ENCODE measurements at regions not wholly inside any gene's neighbourhood (a gene's known extent, or its start where the extent isn't known, plus 50 kb on each side); places are given as distances from the start of the nearest gene placed in this dataset.
"Not testable (repeated sequence)": the region's sequence is repeated elsewhere in the genome, so short reads cannot be mapped to it uniquely, and the experiment has no call there.

- no peak overlapping the region for H3K4me3 ChIP-seq (ENCODE audit: low read depth, low read length)
- POLR2A ChIA-PET = interaction anchor here (1.2 kb wide), 1 partner anchor 1173 kb away, joined by 3 read pairs; no protein-coding TSS in a partner anchor
- DNase-seq (ENCODE audit: low read depth, low spot score) = no peak
- CTCF ChIA-PET = interaction anchor here (0.9 kb wide), 1 partner anchor 68 kb away, joined by 3 read pairs; no protein-coding TSS in a partner anchor
- TF ChIP-seq, protein P1, sequence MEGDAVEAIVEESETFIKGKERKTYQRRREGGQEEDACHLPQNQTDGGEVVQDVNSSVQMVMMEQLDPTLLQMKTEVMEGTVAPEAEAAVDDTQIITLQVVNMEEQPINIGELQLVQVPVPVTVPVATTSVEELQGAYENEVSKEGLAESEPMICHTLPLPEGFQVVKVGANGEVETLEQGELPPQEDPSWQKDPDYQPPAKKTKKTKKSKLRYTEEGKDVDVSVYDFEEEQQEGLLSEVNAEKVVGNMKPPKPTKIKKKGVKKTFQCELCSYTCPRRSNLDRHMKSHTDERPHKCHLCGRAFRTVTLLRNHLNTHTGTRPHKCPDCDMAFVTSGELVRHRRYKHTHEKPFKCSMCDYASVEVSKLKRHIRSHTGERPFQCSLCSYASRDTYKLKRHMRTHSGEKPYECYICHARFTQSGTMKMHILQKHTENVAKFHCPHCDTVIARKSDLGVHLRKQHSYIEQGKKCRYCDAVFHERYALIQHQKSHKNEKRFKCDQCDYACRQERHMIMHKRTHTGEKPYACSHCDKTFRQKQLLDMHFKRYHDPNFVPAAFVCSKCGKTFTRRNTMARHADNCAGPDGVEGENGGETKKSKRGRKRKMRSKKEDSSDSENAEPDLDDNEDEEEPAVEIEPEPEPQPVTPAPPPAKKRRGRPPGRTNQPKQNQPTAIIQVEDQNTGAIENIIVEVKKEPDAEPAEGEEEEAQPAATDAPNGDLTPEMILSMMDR (IDR thresholded peaks at IDR 0.05; ENCODE audit: insufficient read depth, low read length, missing control alignments) = no peak
These were observed 120.9 kb upstream of the HS3ST2 start for GRCh38 chr16:22692916-22693637.

- POLR2A ChIA-PET = interaction anchor here (1.2 kb wide), 1 partner anchor 1173 kb away, joined by 3 read pairs; no protein-coding TSS in a partner anchor
- no peak overlapping the region for H3K4me3 ChIP-seq (ENCODE audit: low read depth, low read length)
- TF ChIP-seq, protein P1 (IDR thresholded peaks at IDR 0.05; ENCODE audit: insufficient read depth, low read length, missing control alignments) = no peak
- CTCF ChIA-PET = interaction anchor here (0.9 kb wide), 1 partner anchor 67 kb away, joined by 3 read pairs; no protein-coding TSS in a partner anchor
- DNase-seq (ENCODE audit: low read depth, low spot score) = no peak
These were observed 120.2 kb upstream of the HS3ST2 start for GRCh38 chr16:22693638-22694340.

DNA sequence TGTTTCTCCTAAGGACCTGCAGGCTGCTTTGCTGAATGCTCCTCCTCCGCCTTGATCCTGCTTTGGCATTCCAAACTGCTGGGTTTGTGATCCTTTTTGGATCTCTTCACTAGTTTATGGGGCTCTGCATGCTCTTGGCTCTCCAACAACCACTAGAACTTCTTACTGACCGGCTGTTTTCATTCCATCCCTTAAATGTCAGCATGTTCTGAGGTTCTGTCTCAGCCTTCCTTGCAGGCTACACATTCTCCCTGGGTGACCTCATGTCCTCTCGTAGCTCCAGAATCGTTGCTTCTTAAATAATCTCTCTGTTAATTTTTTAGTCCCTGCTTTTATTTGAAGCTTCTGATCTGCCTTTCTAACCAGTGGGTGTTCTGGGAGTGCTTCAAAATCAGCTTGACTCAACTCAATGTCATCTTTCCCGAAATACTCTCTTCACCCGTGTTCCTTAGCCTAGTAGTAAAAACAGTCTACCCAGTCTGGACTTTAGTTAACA lies 119.0 kb upstream of the HS3ST2 start:
- CTCF ChIA-PET = interaction anchor here (1.0 to 1.5 kb wide), 4 partner anchors 118 to 1115 kb away, joined by 3 to 8 read pairs (median 4); no protein-coding TSS in a partner anchor

DNA sequence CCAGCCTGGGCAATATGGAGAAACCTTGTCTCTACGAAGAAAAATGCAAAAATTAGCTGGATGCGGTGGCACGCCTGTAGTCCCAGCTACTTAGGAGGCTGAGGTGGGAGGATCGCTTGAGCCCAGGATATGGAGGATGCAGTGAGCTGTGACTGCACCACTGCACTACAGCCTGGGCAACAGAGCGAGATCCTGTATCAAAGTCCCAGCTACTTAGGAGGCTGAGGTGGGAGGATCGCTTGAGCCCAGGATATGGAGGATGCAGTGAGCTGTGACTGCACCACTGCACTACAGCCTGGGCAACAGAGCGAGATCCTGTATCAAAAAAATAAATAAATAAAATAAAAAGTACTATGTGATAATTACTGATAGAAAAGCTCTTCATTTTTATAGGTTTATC lies 118.2 kb upstream of the HS3ST2 start:
- ChIA-PET POLR2A (interaction anchor here (0.6 kb wide), 1 partner anchor 351 kb away, joined by 6 read pairs; no protein-coding TSS in a partner anchor), CTCF (interaction anchor here (1.5 kb wide), 3 partner anchors 364 to 1116 kb away, joined by 3 to 8 read pairs (median 4); no protein-coding TSS in a partner anchor)
- not testable (repeated sequence) for DNase-seq (ENCODE audit: low read depth, low spot score); H3K4me3 ChIP-seq (ENCODE audit: low read depth, low read length)

More for the DNA sequence above, 119.0 kb upstream of the HS3ST2 start:
- peak; percentile 95 for DNase-seq (ENCODE audit: low read depth, low spot score)
- H3K4me3 ChIP-seq (ENCODE audit: low read depth, low read length) = 0 out of 2 replicates have a peak overlapping the region, but pooled peaks have one; percentile 12
- TF ChIP-seq, protein P1 (IDR thresholded peaks at IDR 0.05; ENCODE audit: insufficient read depth, low read length, missing control alignments) = no peak
- POLR2A ChIA-PET = no interaction called here

- DNase-seq (ENCODE audit: low read depth, low spot score) = no peak
- ChIA-PET POLR2A (interaction anchor here (1.0 kb wide), 2 partner anchors 1117 to 1118 kb away, joined by 3 read pairs; no protein-coding TSS in a partner anchor), CTCF (interaction anchor here (0.9 kb wide), 1 partner anchor 17 kb away, joined by 3 read pairs; no protein-coding TSS in a partner anchor)
- TF ChIP-seq, protein P1 (IDR thresholded peaks at IDR 0.05; ENCODE audit: insufficient read depth, low read length, missing control alignments) = no peak
- no peak overlapping the region for H3K4me3 ChIP-seq (ENCODE audit: low read depth, low read length)
These were observed 114.6 kb upstream of the HS3ST2 start for GRCh38 chr16:22699356-22699755.

DNA sequence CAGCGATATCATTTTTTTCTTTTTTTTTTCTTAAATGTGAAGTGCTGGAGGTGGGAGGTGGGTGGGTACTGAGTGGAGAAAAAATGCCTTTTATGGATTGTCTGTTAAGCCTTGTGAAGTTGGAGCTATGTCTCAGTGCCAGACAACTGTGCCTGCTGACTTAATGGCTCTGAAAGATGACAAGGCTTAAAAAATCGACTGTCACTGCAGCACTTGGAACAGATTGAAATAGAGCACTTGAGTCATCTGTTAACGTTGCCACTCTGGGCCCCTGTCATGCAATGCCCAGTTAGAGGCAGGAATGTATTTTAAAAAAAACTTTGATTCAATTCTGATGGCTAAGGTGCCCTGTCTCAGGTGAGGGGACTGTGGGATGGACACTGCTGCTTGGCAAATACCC lies 108.2 kb upstream of the HS3ST2 start:
- TF ChIP-seq, protein P1 (IDR thresholded peaks at IDR 0.05; ENCODE audit: insufficient read depth, low read length, missing control alignments) = no peak
- CTCF ChIA-PET = no interaction called here
- DNase-seq (ENCODE audit: low read depth, low spot score) = no peak
- no peak overlapping the region for H3K4me3 ChIP-seq (ENCODE audit: low read depth, low read length)
- POLR2A ChIA-PET = no interaction called here

All from AG04449 (cell line).